ENCODE measurements at regions not wholly inside any gene's neighbourhood (a gene's known extent, or its start where the extent isn't known, plus 50 kb on each side); places are given as distances from the start of the nearest gene placed in this dataset.
"Not testable (repeated sequence)": the region's sequence is repeated elsewhere in the genome, so short reads cannot be mapped to it uniquely, and the experiment has no call there.

DNA sequence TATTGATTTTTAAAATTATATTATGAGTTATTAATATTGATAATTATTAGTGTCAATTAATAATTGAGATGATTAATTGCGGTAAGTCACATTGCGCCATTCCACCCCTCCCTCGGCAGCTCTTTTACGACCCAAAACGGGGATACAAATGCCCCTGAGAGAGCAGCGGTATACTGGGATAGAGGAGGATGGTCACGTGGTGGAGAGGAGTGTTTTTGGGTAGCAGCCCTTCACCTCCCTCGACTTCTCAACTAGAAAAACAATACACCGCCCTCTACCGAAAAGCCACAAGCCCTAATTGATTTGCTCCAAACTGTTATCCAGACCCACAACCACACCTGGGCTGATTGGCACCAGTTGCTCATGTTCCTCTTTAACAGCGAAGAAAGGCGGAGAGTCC, 71.0 kb downstream of the DAPL1 start:
- TF ChIP-seq POLR2A (IDR thresholded peaks at IDR 0.05), result not testable (repeated sequence)
- TF ChIP-seq, protein P1, sequence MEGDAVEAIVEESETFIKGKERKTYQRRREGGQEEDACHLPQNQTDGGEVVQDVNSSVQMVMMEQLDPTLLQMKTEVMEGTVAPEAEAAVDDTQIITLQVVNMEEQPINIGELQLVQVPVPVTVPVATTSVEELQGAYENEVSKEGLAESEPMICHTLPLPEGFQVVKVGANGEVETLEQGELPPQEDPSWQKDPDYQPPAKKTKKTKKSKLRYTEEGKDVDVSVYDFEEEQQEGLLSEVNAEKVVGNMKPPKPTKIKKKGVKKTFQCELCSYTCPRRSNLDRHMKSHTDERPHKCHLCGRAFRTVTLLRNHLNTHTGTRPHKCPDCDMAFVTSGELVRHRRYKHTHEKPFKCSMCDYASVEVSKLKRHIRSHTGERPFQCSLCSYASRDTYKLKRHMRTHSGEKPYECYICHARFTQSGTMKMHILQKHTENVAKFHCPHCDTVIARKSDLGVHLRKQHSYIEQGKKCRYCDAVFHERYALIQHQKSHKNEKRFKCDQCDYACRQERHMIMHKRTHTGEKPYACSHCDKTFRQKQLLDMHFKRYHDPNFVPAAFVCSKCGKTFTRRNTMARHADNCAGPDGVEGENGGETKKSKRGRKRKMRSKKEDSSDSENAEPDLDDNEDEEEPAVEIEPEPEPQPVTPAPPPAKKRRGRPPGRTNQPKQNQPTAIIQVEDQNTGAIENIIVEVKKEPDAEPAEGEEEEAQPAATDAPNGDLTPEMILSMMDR (IDR thresholded peaks at IDR 0.05), result not testable (repeated sequence)

Measured in right lobe of liver (tissue), 4 donors.